GM18511 (cell line): ENCODE measurements at regions not wholly inside any gene's neighbourhood (a gene's known extent, or its start where the extent isn't known, plus 50 kb on each side); places are given as distances from the start of the nearest gene placed in this dataset.
"Not testable (repeated sequence)": the region's sequence is repeated elsewhere in the genome, so short reads cannot be mapped to it uniquely, and the experiment has no call there.

Experiments
- ATAC-seq: cut with Tn5 transposase; IDR thresholded peaks from one replicate; pipeline ENCODE4 v1.9.1; 2021; ENCODE audit warnings: mild to moderate bottlenecking, moderate library complexity; ENCODE audit not compliant: unreplicated experiment

GRCh38 chr17:21550031-21550430 lies 142.3 kb upstream of the KCNJ18 start:
- ATAC-seq, result not testable (repeated sequence)

- ATAC-seq, result peak; percentile 86
Observed at GRCh38 chr17:21551081-21551881, 141.0 kb upstream of the KCNJ18 start.

GRCh38 chr17:21558921-21559320 lies 133.4 kb upstream of the KCNJ18 start:
- ATAC-seq, result not testable (repeated sequence)

- ATAC-seq, result no peak
Observed at GRCh38 chr17:21564262-21564661, 128.1 kb upstream of the KCNJ18 start.

GRCh38 chr17:21564757-21565156 lies 127.6 kb upstream of the KCNJ18 start:
- ATAC-seq, result not testable (repeated sequence)

- not testable (repeated sequence) for ATAC-seq
Observed at GRCh38 chr17:21570427-21570826, 121.9 kb upstream of the KCNJ18 start.

GRCh38 chr17:21572148-21572547 lies 120.2 kb upstream of the KCNJ18 start:
- ATAC-seq, result not testable (repeated sequence)

- not testable (repeated sequence) for ATAC-seq
Observed at GRCh38 chr17:21573271-21573960, 118.9 kb upstream of the KCNJ18 start.

GRCh38 chr17:21573961-21574610 lies 118.2 kb upstream of the KCNJ18 start:
- ATAC-seq, result no peak

GRCh38 chr17:21574611-21575255 lies 117.6 kb upstream of the KCNJ18 start:
- ATAC-seq, result not testable (repeated sequence)

- ATAC-seq, result not testable (repeated sequence)
Observed at GRCh38 chr17:21578783-21579182, 113.5 kb upstream of the KCNJ18 start.

- ATAC-seq, result no peak
Observed at GRCh38 chr17:21592774-21593173, 99.5 kb upstream of the KCNJ18 start.

- not testable (repeated sequence) for ATAC-seq
Observed at GRCh38 chr17:21593452-21594105, 98.7 kb upstream of the KCNJ18 start.

GRCh38 chr17:21595086-21595485 lies 97.2 kb upstream of the KCNJ18 start:
- ATAC-seq, result no peak

- ATAC-seq, result no peak
Observed at GRCh38 chr17:21602176-21602575, 90.1 kb upstream of the KCNJ18 start.

GRCh38 chr17:21603292-21603691 lies 89.0 kb upstream of the KCNJ18 start:
- ATAC-seq, result not testable (repeated sequence)

- ATAC-seq, result not testable (repeated sequence)
Observed at GRCh38 chr17:21611443-21611842, 80.9 kb upstream of the KCNJ18 start.

- not testable (repeated sequence) for ATAC-seq
Observed at GRCh38 chr17:21612123-21613070, 79.9 kb upstream of the KCNJ18 start.

GRCh38 chr17:21613071-21613429 lies 79.3 kb upstream of the KCNJ18 start:
- no peak for ATAC-seq
